Renal cortex interstitium (tissue), 11 donors: ENCODE measurements at regions not wholly inside any gene's neighbourhood (a gene's known extent, or its start where the extent isn't known, plus 50 kb on each side); places are given as distances from the start of the nearest gene placed in this dataset.

ENCODE experiments used
- DNase-seq, 11 donors: peaks; one replicate each; pipeline ENCODE4 v3.0.0-alpha.2; 2013; ENCODE audit warnings: low read depth in 9 of 11, low spot score in 4 of 11; ENCODE audit errors: extremely low read depth in 1 of 11

DNA sequence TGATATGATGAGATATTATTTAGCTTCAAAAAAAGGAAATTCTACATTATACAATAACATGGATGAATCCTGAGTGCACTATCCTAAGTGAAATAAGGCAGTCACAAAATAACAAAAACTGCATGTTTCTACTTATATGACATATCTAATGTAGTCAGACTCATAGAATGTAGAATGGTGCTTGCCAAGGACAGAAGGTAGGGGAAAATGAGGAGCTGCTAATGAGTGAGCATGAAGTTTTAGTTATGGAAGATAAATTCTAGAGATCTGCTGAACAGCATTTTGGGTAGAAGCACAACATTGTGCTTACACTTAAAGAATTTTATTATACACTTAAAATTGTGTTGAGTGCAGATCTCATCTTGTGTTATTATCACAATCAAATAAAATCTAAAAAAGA, 812.4 kb downstream of the KCTD16 start:
- DNase-seq: no peak

DNA sequence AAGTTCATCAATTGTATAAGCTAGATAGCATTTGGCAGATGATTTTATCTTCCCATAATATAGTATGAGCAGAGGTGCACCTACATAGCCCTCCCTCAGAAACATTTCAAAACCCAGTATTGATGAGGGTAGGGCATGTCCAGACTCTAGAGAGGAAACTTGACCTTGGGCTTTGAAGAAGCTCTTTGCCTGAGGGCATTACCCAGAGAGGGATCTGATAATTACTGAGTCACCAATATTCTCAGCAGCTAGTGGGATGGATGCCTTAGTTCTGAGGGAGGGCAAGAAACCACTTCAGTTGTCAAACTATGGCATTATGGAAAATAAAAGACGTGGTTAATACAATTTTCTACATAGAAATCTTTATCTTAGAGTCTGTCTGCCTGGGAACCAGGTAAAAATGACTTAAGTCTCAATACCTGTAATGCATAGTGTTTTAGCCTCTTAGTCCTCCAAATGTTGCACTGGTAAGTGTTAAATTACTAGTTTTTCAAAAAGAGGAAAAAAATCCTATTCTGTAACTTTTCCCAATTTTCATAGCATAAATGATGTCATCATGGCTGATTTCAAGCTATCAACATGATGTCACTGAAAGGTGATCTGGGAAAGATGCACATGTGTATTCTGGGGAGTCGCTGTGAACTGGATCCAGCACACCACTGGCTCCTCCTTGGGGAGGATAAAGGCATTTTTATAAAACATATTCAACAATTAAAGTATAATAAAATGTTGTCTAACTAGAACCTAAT, 809.0 kb downstream of the KCTD16 start:
- DNase-seq: no peak

DNA sequence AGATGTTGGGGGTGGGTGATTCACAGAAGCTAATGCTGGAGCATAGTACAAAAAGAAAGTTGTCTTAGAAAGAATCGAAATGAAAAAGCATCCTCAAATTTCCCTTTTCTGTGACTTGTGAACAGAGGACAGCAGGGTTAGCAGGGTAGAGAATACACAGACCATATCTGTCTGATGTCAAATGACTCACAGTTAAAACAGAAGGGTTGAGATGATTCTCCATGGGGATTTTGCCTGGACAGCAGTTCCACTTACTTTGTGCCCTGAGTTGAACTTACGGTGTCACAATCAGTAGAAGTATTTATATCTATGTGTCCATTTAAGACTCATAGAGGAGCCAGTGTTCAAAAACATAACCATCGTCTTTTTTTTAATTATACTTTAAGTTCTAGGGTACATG, 801.6 kb downstream of the KCTD16 start:
- DNase-seq: no peak

DNA sequence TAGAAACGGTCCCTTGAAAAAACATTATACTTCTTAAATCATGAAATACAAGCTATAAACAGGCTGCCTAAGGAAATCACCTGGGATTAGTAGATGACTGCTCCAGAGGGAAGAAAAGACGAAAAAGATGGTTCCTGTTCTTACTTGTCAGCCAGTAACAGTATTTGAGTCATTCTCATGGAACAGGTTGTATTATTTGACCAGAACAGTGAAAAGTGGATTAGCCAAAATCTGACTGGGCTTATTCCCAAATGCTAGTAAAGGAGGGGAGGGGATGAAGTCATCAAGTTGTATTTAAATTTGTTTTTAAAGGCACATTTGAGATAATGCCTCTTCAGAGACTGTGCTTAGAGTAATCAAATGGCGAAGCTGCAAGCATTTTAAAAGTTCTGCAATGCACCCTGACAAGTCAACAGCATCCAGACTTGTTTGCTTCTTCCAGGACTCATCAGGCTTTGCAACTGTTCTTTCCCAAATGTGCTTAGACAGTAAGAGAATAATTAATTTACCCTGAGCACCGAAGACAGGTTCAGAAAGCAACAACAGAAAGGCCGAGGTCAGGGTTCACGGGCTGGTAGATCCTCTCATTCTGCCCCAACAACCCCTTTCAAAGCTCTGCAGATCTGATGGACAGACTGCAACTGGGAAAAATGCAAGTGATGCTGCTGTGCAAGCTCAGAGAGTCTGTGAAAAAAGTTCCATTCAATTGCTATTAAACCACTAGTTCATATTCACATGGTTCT, 800.6 kb downstream of the KCTD16 start:
- DNase-seq: no peak

DNA sequence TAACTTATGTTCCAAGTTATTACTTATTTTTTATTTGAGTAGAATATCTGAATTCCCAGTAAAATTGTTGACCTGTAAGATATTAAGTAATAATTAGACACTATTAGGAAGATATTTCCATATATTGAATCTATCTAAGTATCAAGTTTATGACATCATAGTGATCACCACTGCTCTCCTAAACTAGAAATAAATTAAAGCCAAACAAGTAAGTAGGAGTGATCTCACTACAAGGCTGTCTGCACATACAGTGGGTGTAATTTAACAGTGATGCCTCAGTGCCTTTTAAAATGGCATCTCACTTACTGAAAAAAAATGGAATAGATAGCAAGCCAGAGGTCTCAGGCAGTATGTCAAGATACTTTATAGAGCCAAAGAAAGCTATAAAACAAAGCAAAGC, 789.6 kb downstream of the KCTD16 start:
- no peak for DNase-seq

DNA sequence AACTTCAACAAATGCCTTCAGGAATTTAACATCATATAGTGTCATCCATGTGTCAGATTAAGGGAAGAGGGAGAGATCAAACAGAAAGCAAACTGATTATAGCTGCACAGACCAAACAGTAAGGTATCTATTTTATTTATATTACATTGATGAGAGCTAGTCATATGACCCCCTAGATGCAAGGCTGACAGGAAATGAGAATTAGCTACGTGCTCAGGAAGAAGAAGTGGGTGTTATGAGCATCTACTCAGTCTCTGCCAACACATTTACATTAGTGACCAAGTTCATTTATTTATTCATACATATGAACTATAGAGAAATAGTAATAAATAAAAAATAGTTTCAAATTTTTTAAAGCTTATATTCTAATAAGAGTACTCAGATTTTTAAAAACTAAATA, 787.3 kb downstream of the KCTD16 start:
- no peak for DNase-seq

DNA sequence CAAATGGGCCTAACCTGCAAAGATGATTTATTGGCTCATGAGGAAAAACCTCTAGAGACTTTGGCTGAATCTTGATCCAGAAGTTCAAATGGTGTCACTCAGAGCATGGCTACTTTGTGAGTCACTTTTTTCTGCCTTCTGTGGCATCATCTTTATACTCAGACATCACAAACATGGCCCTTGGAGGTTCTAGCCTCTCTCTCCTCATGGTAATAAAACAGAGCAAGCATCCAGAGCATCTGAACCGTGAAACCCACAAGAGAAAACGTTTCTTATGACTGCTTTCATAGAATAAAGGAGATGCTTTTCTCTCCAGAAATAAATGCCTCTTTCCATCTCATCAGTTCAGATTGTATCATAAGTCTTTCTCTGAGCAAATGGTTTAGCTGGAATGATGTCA, 780.3 kb downstream of the KCTD16 start:
- DNase-seq: no peak

DNA sequence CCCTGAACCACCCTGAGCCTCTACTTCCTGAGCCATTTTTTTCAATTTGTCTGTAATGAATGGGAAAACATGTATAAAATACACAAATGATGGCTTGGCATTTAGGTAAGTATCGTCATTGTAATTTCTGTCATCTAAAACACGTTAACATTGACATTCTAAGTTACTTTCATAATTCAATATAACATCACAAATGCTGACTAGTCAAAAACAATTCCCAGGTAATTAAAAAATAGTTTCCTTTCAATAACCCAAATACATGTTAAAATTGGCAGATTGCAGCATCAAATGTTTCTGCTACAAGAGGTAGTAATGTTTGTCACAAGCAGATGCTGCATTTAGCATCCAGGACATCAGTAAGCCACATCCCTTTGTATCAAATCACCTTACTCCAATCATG, 776.4 kb downstream of the KCTD16 start:
- DNase-seq: no peak

DNA sequence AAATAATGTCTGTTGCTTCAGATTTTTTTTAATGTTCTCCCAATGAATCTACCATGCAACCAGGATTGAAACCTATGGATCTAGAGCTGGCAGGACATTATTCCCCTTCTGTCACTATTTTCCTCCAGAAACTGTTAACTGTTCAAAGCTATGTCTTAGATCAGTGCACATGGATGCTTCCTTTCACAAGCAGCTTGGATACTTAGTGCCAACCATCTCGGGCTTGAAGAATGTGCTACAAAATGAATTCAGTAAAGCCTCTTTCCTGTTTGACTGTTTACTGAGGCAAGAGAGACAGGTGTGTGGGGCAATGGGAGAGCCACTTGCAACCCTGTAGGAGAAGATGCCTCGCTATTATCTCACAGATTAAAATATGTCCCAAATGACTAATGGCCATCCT, 774.8 kb downstream of the KCTD16 start:
- DNase-seq: no peak

DNA sequence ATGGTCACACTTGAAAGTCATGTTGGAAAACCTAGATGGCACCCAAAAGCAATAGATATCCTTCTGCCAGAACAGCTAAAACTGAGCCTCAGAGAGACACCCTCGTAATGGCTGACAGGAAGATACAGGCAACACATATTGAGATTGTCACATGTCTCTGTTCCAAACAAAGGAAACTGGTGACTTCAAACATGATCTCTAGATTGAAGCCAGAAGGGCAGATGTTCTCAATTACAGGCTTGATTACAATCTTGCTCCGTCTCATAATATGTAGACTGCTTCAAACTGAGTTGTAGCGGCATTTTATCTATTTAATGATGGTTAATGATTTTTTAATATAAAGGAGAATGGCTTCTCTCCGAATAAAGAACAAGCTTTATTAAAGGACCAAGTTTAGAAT, 774.3 kb downstream of the KCTD16 start:
- no peak for DNase-seq

DNA sequence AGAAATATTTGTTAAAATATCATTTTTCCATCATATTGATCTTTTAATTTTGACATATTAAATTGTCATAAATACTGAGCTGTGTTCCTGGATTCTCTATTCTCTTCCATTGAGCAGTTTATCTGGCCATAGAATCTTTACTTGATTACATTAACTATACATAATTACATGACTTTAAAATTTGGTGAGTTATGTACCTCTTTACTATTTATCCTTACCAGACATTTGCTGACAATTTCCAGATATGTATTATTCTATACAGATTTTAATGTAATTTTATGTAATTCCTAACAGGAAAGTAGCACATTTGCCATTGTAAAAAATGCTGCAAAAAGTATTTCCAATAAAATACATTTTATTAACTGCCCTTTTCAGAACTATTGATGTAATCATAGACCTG, 770.3 kb downstream of the KCTD16 start:
- DNase-seq: no peak

DNA sequence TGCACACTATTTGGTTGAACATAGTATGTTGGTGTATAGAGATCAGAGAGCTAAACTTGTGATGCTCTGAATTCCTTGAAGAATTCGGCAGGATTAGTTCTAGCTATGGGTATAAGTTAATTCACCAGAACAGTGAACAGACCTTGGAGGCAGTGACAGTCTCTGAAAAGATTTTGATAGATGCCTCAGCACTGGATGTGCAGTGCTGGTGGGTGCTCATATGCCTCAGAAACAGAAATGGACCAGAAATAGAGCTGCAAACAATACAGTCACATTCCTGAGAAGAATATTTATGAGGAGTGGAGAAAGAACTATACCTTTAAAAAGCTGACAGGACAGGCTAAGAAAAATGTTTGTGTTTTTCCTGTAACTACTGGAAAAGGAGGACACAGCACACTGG, 747.7 kb downstream of the KCTD16 start:
- no peak for DNase-seq

DNA sequence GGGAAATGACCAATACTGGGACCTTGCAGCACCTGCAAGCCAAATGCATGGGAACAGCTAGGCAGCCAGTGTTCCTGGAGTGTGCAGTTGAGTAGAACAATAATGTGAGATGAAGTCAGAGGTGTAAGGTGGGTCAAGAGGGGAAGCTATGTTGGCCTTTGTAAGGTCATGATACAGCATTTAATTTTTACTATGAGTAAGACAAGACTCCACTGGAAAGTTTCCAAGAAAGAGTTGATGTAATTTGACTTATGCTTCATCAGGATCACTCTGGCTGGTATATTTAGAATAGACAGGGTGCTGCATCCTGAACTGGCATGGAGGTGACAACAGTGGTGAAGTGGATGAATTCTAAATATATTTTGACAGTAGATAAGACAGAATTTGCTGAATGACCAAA, 744.8 kb downstream of the KCTD16 start:
- DNase-seq: no peak

DNA sequence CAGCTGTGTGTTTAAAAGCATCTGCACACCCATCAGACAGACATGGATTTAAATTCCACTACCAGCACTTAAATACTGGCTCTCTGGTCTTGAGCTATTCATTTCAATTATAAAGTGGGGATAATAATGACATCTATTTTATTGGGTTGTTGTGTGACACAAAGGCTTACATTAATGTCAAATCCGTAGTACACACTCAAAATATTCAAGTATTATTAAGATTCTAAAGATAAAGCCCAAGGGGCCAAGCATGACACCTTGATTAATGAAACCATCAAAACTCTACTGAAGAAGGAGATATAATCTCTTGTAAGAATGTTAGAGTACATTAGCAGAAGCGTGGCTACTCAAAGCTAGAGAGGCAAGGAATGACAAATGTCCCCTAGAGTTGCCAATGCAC, 743.0 kb downstream of the KCTD16 start:
- no peak for DNase-seq

DNA sequence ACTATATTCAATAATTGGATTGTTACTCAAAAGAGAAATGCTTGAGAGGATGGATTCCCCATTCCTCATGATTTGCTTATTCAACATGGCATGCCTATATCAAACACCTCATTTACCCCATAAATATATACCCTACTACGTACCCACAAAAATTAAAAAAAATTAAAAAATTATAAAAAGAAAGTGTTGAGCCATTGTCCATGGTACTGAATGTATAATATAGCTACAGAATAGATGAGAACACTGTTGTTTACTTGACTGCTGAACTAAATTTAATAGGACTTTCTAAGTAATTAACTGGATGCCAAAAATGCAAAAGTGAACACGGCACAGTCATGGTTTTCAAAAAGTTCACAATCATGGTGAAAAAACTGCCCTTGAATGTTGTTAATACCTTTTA, 725.8 kb downstream of the KCTD16 start:
- DNase-seq: no peak

DNA sequence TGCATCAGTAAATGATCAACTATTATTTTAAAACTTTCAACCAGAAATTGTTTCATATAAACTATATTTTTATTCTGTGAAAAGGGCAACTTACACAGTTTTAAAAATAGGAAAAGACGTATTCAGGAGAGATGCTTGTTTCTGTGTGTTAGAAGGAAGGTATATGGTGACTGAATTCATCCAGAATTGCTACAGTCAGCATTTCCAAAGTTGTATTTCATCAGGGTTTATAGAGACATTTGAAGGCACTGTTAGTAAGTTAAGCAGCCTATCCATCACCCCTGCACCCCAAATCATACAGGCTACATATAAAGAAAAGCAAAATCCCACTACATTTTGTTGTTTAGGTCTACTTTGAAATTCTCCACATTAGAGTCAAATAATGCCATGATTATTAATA, 716.0 kb downstream of the KCTD16 start:
- no peak for DNase-seq

DNA sequence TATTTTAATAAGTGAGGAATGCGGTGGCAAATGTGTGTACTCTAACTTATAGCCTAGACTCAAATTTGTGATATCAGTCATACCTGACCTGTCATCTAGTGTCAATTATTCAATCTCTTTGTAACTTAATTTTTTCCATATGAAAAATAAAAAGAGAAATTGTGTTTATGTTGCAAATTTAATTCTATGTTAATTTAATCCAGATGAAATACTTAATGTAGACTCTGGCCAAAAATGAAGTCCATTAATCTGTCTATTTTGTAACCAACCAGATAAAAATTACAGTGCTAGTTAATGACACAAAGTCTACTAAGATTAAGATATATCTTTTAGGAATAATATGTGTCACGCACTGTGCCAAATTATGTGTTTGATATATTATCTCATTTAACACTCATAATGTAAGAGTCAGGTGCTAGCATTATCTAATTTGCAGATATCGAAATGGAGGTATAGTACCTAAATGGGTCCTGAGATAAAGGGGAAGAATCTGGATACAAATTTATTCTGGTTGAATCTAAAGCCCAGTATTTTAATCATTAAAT, 712.1 kb downstream of the KCTD16 start:
- DNase-seq: no peak

DNA sequence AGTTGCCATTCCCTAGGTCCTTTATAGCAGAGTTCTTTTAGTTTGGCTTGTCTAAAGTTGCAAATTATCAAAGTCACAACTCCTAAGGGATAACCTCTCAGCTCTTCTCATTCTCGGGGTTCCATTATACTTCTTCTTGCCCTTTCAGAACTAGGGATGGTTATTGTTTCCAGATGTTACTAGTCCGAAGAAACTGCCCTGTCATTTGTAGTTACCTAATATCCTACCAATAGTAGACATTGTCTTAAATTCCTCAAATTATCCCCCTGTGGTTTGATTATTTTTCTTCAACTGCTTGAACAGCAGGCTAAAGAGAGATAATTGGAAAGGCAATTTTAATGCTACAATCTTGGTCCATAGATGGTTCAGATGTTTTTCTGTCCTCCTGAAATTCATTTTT, 709.8 kb downstream of the KCTD16 start:
- DNase-seq: no peak

DNA sequence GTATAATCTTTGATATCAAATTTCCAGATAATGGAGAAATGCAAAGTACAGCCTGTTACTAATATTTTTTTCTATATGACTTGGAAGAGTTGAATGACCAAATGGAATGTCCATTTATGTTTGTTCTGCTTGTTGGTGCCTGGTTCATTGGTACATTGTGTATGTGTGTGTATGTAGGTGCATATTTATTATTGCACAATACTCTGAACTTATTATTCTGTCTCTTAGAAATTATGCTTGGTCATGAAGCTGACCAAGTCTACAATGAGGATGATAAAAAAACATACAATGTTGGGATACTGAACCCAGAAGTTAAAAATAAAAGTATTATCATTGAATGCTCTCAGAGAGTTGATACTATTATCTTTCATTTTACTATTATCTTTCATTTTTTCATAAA, 706.3 kb downstream of the KCTD16 start:
- DNase-seq: no peak

DNA sequence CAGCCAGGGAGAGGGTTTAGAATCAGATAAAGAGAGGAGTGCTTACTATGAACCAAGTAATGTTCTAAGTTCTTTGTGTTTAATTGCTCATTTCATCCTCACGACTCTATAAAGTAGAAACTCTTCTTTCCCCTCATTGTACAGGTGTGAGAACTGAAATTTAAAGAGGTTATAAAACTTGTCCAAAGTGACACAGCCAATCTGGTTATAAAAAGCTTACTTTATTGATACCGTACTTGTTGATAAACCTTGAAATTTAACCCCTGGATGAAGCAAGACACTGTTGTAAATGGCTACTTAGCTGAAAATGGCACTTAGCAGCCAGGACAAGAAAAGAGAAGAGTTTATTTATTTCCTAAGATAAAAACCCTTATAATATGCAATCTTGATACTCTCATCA, 702.4 kb downstream of the KCTD16 start:
- no peak for DNase-seq

DNA sequence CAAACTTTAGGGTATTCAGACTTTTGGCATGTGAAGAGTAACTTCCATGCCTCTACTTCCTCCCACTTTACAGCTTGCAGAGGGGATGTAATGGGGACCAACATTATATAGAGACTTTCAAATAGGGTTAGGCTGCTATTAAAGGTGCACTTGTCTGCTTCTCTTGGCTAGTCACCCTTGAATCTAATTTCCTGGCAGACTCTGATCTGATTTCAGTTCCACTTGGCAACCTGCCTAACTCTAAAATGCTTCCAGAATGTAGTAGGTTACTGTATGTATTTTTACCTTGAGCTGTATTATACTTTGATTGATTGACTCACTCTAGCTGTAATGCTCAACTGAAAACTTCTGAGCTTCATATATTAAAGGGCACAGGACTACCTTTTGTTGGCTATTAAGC, 693.4 kb downstream of the KCTD16 start:
- DNase-seq: peak in 10 of 11 donors; percentile 2 to 53 (median 24)
